Neural crest cell (in vitro differentiated cells): ENCODE measurements at regions not wholly inside any gene's neighbourhood (a gene's known extent, or its start where the extent isn't known, plus 50 kb on each side); places are given as distances from the start of the nearest gene placed in this dataset.

ENCODE experiments used
- DNase-seq: peaks from one replicate; pipeline ENCODE4 v3.0.0; 2021; ENCODE audit warnings: low read depth, mixed read lengths, low spot score
- H3K27ac Mint-ChIP-seq: one replicate; pipeline ENCODE4 v1.8.0; 2021; ENCODE audit warnings: mild to moderate bottlenecking, mixed read lengths; ENCODE audit not compliant: unreplicated experiment
- H3K27me3 Mint-ChIP-seq: 2 replicates; pipeline ENCODE4 v1.8.0; 2021; ENCODE audit warnings: low read depth, mild to moderate bottlenecking, mixed read lengths
- H3K36me3 Mint-ChIP-seq: 2 replicates; pipeline ENCODE4 v1.8.0; 2021; ENCODE audit warnings: low read depth, mild to moderate bottlenecking, mixed read lengths
- H3K4me1 Mint-ChIP-seq: 2 replicates; pipeline ENCODE4 v1.8.0; 2021; ENCODE audit warnings: mixed read lengths
- H3K4me3 Mint-ChIP-seq: one replicate; pipeline ENCODE4 v1.8.0; 2021; ENCODE audit warnings: mild to moderate bottlenecking, mixed read lengths
- H3K9me3 Mint-ChIP-seq: 2 replicates; pipeline ENCODE4 v1.8.0; 2021; ENCODE audit warnings: mixed read lengths
- CTCF ChIP-seq: fragments of 200-600 bp; sonication (generic); conservative IDR thresholded peaks from 2 replicates; pipeline ENCODE4 v1.5.0; 2021; ENCODE audit warnings: antibody characterized with exemption, mild to moderate bottlenecking

GRCh38 chr5:2326601-2327000 lies 424.9 kb downstream of the IRX2 start:
- TF ChIP-seq CTCF: no peak
- H3K9me3 Mint-ChIP-seq: no peaks in the 10 kb centered on the region
- no peak for DNase-seq
- no peaks in the 10 kb centered on the region for H3K27me3 Mint-ChIP-seq
- no peak overlapping the region for H3K4me3 Mint-ChIP-seq
- H3K36me3 Mint-ChIP-seq: no peaks in the 10 kb centered on the region
- H3K27ac Mint-ChIP-seq: no peak overlapping the region
- H3K4me1 Mint-ChIP-seq: peaks cover 25% of the 10 kb centered on the region

DNA sequence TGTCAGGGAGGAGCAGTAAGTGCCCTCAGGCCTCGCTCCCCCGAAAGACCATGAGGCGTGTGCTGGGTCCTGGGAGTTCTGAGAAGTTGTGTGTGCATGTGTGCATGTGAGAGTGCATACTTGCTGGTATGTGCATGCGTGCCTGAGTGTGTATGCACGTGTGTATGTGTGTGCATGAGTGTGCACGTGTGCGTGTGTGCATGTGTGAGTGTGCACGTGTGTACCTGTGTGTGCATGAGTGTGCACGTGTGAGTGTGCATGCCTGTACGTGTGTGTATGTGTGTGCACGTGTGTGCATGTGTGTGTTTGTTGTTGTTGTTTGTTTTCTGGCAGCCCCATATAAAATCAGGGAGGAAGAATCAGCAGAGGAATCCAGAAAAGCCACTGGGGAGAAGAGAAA lies 426.7 kb downstream of the IRX2 start:
- TF ChIP-seq CTCF: no peak
- H3K4me3 Mint-ChIP-seq: no peak overlapping the region
- no peaks in the 10 kb centered on the region for H3K9me3 Mint-ChIP-seq
- H3K36me3 Mint-ChIP-seq: no peaks in the 10 kb centered on the region
- H3K4me1 Mint-ChIP-seq: peaks cover 23% of the 10 kb centered on the region
- no peak for DNase-seq
- no peaks in the 10 kb centered on the region for H3K27me3 Mint-ChIP-seq
- H3K27ac Mint-ChIP-seq: no peak overlapping the region

DNA sequence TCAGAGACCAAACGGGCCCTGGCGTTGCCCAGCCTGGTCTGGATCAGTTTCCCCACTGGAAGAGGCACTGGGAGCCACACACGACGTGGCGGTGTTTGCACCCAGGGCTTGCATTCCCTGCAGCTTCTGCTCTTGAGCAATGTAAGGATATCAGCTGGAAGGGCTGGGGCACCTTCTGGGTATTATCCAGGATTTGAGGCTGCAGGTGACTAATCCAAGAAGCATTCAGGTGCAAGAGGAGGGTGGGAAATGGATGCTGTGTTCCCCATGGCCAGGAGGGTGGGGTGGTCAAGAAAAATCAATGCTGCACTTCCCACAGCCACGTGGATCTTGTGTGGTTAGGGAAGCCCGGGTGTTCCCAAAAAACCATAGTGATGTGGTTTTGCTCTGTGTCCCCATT lies 430.9 kb downstream of the IRX2 start:
- TF ChIP-seq CTCF: no peak
- Mint-ChIP-seq H3K36me3 (no peaks in the 10 kb centered on the region), H3K4me3 (no peak overlapping the region), H3K27me3 (no peaks in the 10 kb centered on the region), H3K9me3 (no peaks in the 10 kb centered on the region), H3K4me1 (peaks cover 14% of the 10 kb centered on the region), H3K27ac (no peak overlapping the region)
- no peak for DNase-seq

DNA sequence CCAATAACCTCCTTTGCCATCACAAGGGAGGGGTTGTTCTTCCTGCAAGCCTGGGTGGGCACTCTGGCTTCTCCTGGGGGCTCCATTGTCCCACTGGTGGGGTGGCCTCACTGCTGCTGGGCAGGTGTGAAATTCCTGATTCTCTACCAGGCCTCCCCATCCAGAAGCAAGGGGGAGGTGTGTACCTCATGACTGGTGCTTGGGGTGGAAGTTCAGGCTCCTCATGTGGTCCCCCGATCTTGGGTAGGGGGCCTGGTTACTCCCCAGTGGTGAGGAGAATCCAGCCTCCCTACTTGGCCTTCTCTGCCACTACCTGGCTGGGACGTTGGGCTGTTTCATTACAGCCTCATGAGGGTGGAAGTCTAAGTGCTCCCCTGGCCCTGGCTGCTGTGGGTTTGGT lies 433.9 kb downstream of the IRX2 start:
- TF ChIP-seq CTCF: no peak
- DNase-seq: no peak
- H3K36me3 Mint-ChIP-seq: peaks cover 3% of the 10 kb centered on the region
- no peak overlapping the region for H3K4me3 Mint-ChIP-seq
- no peak overlapping the region for H3K27ac Mint-ChIP-seq
- peaks cover 8% of the 10 kb centered on the region for H3K9me3 Mint-ChIP-seq
- no peaks in the 10 kb centered on the region for H3K27me3 Mint-ChIP-seq
- H3K4me1 Mint-ChIP-seq: no peaks in the 10 kb centered on the region

DNA sequence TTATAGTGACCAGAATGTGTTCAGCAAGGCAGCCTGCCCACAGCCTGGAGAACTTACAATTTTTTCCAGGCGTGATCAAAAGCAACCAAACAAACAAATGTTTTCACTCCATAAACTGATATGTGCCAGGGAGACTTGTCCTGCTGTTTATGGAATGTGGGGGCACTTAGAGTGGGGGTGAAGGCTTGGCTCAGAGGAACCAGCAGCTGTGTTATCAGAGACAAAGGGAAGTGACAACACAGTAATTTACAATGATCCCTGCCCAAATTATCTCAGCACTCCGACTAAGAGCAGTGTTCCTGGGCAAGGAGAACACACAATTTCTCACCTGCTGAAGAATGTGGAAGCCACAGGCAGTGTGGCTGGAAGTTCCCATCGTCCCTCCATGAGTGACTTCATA lies 429.1 kb upstream of the IRX4 start:
- Mint-ChIP-seq H3K9me3 (peaks cover 8% of the 10 kb centered on the region), H3K36me3 (peaks cover 3% of the 10 kb centered on the region), H3K27ac (no peak overlapping the region), H3K4me3 (no peak overlapping the region), H3K4me1 (peaks cover 18% of the 10 kb centered on the region), H3K27me3 (no peaks in the 10 kb centered on the region)
- no peak for TF ChIP-seq CTCF
- no peak for DNase-seq

GRCh38 chr5:2310946-2311345 lies 428.2 kb upstream of the IRX4 start:
- no peak for DNase-seq
- Mint-ChIP-seq H3K9me3 (peaks cover 8% of the 10 kb centered on the region), H3K27ac (peak overlapping the region; percentile 59), H3K27me3 (no peaks in the 10 kb centered on the region), H3K36me3 (peaks cover 3% of the 10 kb centered on the region), H3K4me1 (peaks cover 18% of the 10 kb centered on the region), H3K4me3 (no peak overlapping the region)
- TF ChIP-seq CTCF: no peak
